Panc1 (cell line): ENCODE measurements at regions not wholly inside any gene's neighbourhood (a gene's known extent, or its start where the extent isn't known, plus 50 kb on each side); places are given as distances from the start of the nearest gene placed in this dataset.

Source experiments
- ATAC-seq: fragments of 200-7000 bp; cut with Tn5 transposase; 2 replicates; pipeline ENCODE4 v1.9.1; 2020; ENCODE audit warnings: mild to moderate bottlenecking, moderate library complexity
- BruUV-seq: library from RNA; stranded (reverse); fragments of 400-500 nt; replicated peaks from 2 replicates; lab custom pipeline; 2021; lab: Mats Ljungman, UMichigan
- CTCF ChIA-PET: fragments of 300-600 bp; sonication (Branson Sonifier 250); formaldehyde crosslinking; loops from one replicate; lab custom pipeline; 2022; ENCODE audit warnings: antibody characterized with exemption; lab: Charles Lee
- POLR2A ChIA-PET: fragments of 300-600 bp; sonication (Branson Sonifier 250); formaldehyde crosslinking; loops from one replicate; lab custom pipeline; 2022; ENCODE audit warnings: antibody characterized with exemption; lab: Charles Lee
- DNase-seq: peaks from one replicate; pipeline ENCODE4 v3.0.0-alpha.2; 2010; ENCODE audit warnings: low read depth, low spot score
- H3K27ac ChIP-seq: 2 replicates; pipeline ENCODE4 v1.5.1; 2011; ENCODE audit warnings: mild to moderate bottlenecking, low read length, inconsistent platforms
- H3K27me3 ChIP-seq: fragments of 200-500 bp; sonication (Bioruptor generic); 2 replicates; pipeline ENCODE4 v1.6.0; 2014; ENCODE audit warnings: low read length, inconsistent platforms; ENCODE audit not compliant: control insufficient read depth, insufficient read depth
- H3K36me3 ChIP-seq: fragments of 200-500 bp; sonication (Bioruptor generic); 2 replicates; pipeline ENCODE4 v1.5.1; 2014; ENCODE audit warnings: inconsistent platforms, mild to moderate bottlenecking, low read length, moderate library complexity; ENCODE audit not compliant: control insufficient read depth, insufficient read depth
- H3K4me1 ChIP-seq: 2 replicates; pipeline ENCODE4 v1.5.1; 2011; ENCODE audit warnings: inconsistent platforms, mild to moderate bottlenecking, low read length, moderate library complexity; ENCODE audit not compliant: control insufficient read depth, insufficient read depth
- H3K4me3 ChIP-seq, 2 experiments: 2 replicates each; pipeline ENCODE4 v1.5.1; 2011 to 2012; ENCODE audit warnings: low read depth in 2 of 2, low read length in 2 of 2, mild to moderate bottlenecking in 2 of 2, inconsistent platforms in 1 of 2, moderate library complexity in 1 of 2
- H3K9me3 ChIP-seq: fragments of 200-500 bp; sonication (Bioruptor generic); 2 replicates; pipeline ENCODE4 v1.5.1; 2014; ENCODE audit warnings: low read depth, mild to moderate bottlenecking, inconsistent platforms, low read length, moderate library complexity; ENCODE audit not compliant: control insufficient read depth, insufficient read depth
- POLR2AphosphoS5 ChIP-seq: IDR thresholded peaks from 2 replicates; pipeline ENCODE4 v1.6.1; 2012; ENCODE audit warnings: mild to moderate bottlenecking, low read depth, low read length, moderate library complexity
- SIN3A ChIP-seq: IDR thresholded peaks from 2 replicates; pipeline ENCODE4 v1.6.1; 2012; ENCODE audit warnings: low read depth, mild to moderate bottlenecking, low read length, moderate library complexity, borderline replicate concordance; ENCODE audit not compliant: insufficient read depth
- TCF7L2 ChIP-seq: IDR thresholded peaks from 2 replicates; pipeline ENCODE4 v1.6.1; 2011; ENCODE audit warnings: mild to moderate bottlenecking, low read depth, low read length, inconsistent platforms
- in situ Hi-C: cut with HindIII; loops from 2 replicates; pipeline ENCODE4 v1.10.0; 2016; ENCODE audit warnings: low sequenced_read_pairs, low pct_unique_long_range_greater_than_20kb
- intact Hi-C: fragments of 100-400 bp; cut with micrococcal nuclease; formaldehyde crosslinking; loops from one replicate; pipeline ENCODE4 v1.10.0; 2022; ENCODE audit not compliant: unreplicated experiment
- TF ChIP-seq, protein P1 (sequence below), 2 experiments: IDR thresholded peaks; 2 replicates each; pipeline ENCODE4 v1.6.1; 2011 to 2012; ENCODE audit warnings: low read depth in 2 of 2, control low read depth in 1 of 2, low read length in 1 of 2, mild to moderate bottlenecking in 1 of 2, moderate library complexity in 1 of 2; ENCODE audit not compliant: insufficient read depth in 1 of 2
- TF ChIP-seq, protein P2 (sequence below): fragments of 450-650 bp; IDR thresholded peaks from 2 replicates; pipeline ENCODE4 v1.5.1; 2017; ENCODE audit warnings: mild to moderate bottlenecking

DNA sequence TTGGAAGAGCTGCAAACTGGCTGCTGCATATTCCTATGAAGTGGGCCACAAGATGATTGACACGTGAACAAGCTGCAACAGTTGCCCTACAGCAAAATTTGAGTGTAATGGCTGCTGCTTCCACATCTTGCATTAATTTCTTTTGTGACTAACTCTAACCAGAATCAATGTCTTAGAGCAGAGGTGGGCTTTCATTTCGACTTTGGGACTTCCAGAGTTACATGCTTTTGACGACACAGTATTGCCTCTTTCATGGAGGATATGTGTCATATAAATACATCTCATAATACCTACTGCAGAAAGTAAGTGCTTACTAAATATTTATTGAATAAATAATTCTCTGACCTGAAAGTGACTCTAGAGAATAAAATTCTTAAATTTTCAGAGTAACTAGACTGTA lies 340.7 kb upstream of the KCNH8 start:
- BruUV-seq = no TSS peak
- in situ Hi-C loops = no loop called here

DNA sequence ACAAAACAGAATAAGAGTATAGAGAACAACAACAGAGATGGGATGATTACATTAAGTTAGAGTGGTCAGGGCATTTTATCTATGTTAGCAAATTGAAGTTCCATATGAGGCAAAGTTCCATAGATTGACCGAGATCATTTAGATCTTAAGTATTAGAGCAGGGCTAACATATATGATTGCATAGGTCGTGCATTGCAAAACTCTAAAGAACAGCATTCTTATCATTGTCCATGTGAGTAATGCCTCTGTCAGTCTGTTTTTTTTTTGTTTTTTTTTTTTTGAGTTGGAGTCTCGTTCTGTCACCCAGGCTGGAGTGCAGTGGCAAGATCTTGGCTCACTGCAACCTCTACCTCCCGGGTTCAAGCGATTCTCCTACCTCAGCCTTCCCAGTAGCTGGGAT lies 341.7 kb upstream of the KCNH8 start:
- H3K27ac ChIP-seq = no peak overlapping the region
- no peaks in the 10 kb centered on the region for H3K36me3 ChIP-seq
- ChIA-PET CTCF (no interaction called here), POLR2A (no interaction called here)
- intact Hi-C loops (no loop called here), in situ Hi-C loops (no loop called here)
- ATAC-seq (no peak), DNase-seq (no peak)
- BruUV-seq = no TSS peak
- H3K27me3 ChIP-seq = no peaks in the 10 kb centered on the region
- H3K4me1 ChIP-seq = no peaks in the 10 kb centered on the region
- H3K9me3 ChIP-seq = no peaks in the 10 kb centered on the region
- no peak for TF ChIP-seq SIN3A
- TF ChIP-seq, protein P1, sequence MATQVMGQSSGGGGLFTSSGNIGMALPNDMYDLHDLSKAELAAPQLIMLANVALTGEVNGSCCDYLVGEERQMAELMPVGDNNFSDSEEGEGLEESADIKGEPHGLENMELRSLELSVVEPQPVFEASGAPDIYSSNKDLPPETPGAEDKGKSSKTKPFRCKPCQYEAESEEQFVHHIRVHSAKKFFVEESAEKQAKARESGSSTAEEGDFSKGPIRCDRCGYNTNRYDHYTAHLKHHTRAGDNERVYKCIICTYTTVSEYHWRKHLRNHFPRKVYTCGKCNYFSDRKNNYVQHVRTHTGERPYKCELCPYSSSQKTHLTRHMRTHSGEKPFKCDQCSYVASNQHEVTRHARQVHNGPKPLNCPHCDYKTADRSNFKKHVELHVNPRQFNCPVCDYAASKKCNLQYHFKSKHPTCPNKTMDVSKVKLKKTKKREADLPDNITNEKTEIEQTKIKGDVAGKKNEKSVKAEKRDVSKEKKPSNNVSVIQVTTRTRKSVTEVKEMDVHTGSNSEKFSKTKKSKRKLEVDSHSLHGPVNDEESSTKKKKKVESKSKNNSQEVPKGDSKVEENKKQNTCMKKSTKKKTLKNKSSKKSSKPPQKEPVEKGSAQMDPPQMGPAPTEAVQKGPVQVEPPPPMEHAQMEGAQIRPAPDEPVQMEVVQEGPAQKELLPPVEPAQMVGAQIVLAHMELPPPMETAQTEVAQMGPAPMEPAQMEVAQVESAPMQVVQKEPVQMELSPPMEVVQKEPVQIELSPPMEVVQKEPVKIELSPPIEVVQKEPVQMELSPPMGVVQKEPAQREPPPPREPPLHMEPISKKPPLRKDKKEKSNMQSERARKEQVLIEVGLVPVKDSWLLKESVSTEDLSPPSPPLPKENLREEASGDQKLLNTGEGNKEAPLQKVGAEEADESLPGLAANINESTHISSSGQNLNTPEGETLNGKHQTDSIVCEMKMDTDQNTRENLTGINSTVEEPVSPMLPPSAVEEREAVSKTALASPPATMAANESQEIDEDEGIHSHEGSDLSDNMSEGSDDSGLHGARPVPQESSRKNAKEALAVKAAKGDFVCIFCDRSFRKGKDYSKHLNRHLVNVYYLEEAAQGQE (IDR thresholded peaks at IDR 0.05; ENCODE audit: insufficient read depth in 1 of 2, low read depth in 2 of 2, low read length in 1 of 2) = no peak
- no peak for TF ChIP-seq TCF7L2
- TF ChIP-seq, protein P2, sequence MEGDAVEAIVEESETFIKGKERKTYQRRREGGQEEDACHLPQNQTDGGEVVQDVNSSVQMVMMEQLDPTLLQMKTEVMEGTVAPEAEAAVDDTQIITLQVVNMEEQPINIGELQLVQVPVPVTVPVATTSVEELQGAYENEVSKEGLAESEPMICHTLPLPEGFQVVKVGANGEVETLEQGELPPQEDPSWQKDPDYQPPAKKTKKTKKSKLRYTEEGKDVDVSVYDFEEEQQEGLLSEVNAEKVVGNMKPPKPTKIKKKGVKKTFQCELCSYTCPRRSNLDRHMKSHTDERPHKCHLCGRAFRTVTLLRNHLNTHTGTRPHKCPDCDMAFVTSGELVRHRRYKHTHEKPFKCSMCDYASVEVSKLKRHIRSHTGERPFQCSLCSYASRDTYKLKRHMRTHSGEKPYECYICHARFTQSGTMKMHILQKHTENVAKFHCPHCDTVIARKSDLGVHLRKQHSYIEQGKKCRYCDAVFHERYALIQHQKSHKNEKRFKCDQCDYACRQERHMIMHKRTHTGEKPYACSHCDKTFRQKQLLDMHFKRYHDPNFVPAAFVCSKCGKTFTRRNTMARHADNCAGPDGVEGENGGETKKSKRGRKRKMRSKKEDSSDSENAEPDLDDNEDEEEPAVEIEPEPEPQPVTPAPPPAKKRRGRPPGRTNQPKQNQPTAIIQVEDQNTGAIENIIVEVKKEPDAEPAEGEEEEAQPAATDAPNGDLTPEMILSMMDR = no peak
- TF ChIP-seq POLR2AphosphoS5 = no peak
- no peak overlapping the region for H3K4me3 ChIP-seq

More for the DNA sequence above, 340.7 kb upstream of the KCNH8 start:
- no peaks in the 10 kb centered on the region for H3K27me3 ChIP-seq
- H3K4me3 ChIP-seq = no peak overlapping the region
- TF ChIP-seq TCF7L2 (no peak), POLR2AphosphoS5 (no peak)
- TF ChIP-seq, protein P1 (IDR thresholded peaks at IDR 0.05; ENCODE audit: insufficient read depth in 1 of 2, low read depth in 2 of 2, low read length in 1 of 2) = no peak
- DNase-seq = no peak
- no peaks in the 10 kb centered on the region for H3K36me3 ChIP-seq
- no peak for ATAC-seq
- POLR2A ChIA-PET = no interaction called here
- H3K4me1 ChIP-seq = no peaks in the 10 kb centered on the region
- H3K9me3 ChIP-seq = no peaks in the 10 kb centered on the region
- no peak overlapping the region for H3K27ac ChIP-seq
- CTCF ChIA-PET = no interaction called here
- intact Hi-C loops = no loop called here
